ENCODE measurements at regions not wholly inside any gene's neighbourhood (a gene's known extent, or its start where the extent isn't known, plus 50 kb on each side); places are given as distances from the start of the nearest gene placed in this dataset.

DNA sequence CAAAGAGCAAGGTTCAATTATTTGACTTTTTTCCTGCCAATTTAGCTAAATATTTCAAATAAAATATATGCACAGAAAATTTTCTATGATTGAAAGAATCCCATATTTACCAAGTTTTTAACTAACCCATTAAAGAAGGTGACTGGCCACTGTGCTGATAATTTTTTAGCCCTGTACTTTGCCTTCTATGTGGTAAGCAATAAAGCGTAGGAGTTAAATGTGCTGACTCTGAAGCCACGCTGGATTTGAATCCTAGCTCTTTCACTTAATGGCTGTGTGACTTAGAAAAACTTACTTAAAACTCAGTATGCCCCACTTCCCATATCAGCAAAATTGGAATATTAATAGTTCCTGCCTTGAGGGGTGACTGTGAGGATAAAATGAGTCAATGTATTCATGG lies 82.1 kb downstream of the NEUROD6 start:
- TF ChIP-seq, protein P1, sequence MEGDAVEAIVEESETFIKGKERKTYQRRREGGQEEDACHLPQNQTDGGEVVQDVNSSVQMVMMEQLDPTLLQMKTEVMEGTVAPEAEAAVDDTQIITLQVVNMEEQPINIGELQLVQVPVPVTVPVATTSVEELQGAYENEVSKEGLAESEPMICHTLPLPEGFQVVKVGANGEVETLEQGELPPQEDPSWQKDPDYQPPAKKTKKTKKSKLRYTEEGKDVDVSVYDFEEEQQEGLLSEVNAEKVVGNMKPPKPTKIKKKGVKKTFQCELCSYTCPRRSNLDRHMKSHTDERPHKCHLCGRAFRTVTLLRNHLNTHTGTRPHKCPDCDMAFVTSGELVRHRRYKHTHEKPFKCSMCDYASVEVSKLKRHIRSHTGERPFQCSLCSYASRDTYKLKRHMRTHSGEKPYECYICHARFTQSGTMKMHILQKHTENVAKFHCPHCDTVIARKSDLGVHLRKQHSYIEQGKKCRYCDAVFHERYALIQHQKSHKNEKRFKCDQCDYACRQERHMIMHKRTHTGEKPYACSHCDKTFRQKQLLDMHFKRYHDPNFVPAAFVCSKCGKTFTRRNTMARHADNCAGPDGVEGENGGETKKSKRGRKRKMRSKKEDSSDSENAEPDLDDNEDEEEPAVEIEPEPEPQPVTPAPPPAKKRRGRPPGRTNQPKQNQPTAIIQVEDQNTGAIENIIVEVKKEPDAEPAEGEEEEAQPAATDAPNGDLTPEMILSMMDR (IDR thresholded peaks at IDR 0.05 in 8 of 11, conservative IDR thresholded peaks at IDR 0.05 in 3 of 11): no peak
- no peak for TF ChIP-seq POLR2AphosphoS5 (IDR thresholded peaks at IDR 0.05)
